Stimulated activated CD4-positive, alpha-beta T cell treated with anti-CD3 and anti-CD28 coated beads, TNF-alpha, amount 100 ng/mL, for 48 hours (primary cell): ENCODE measurements at regions not wholly inside any gene's neighbourhood (a gene's known extent, or its start where the extent isn't known, plus 50 kb on each side); places are given as distances from the start of the nearest gene placed in this dataset.

Source experiments
- DNase-seq, 3 donors: peaks; one replicate each; pipeline ENCODE4 v3.0.0-alpha.2; 2020; ENCODE audit warnings: low read depth in 3 of 3

DNA sequence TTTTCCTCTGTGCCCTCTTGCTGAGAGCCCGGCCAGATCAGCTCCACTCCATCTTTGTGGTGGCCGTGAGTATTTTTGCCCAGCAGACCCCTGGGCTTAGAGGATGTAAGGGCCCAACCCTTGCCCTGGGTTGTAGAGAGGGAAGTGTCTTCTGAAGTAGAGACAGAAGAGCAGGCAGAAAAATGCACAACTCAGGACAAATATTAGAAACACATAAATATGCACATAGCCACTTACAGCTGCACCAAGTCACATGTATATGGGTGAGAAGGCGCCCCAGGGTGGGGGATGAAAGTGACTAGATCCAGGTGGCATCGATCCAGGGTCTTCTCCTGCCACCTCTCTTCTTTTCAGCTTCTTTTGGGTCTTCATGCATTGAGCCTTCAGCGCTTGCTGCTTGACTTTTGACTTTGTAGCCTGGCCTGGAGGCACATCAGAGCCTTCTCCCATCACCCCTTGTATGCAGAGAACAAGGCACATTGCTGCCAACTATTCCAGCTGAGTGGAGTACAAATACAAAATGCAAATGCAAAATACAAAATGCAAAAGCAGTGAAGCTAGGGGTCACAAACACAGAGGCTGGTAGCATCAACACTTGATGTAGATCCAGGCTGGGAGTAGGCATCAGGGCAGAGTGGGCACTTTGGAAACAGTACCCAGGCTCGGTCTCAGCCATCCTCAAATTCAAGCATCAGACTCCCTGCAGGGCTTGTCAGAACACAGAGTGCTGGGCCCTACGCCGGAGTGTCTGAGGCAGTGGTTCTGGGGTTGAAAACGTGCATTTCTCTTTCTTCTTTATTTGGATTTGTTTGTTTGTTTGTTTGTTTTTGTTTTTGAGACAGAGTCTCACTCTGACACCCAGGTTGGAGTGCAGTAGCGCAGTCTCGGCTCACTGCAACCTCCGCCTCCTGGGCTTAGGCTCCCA lies 133.0 kb downstream of the ASB7 start:
- DNase-seq = no peak

DNA sequence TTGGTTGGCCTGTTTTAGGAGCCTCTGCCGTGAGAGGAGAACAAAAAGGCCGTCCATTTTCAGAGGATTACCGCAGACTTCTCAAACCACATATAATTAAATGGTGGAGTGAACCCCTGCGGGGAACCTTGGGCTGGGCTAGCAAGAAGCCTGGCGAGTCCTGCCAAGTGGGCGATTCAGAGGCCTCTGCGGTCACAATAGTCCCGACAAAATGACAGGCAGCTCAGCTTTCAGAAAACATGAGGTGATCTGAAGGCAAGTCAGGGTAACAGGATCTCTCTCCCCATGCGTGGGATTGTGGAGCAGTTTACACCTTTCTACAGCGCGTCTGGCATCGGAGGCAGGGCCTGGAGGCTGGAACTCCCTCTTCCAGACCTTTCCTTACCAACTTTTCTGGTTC lies 134.8 kb downstream of the ASB7 start:
- no peak for DNase-seq

DNA sequence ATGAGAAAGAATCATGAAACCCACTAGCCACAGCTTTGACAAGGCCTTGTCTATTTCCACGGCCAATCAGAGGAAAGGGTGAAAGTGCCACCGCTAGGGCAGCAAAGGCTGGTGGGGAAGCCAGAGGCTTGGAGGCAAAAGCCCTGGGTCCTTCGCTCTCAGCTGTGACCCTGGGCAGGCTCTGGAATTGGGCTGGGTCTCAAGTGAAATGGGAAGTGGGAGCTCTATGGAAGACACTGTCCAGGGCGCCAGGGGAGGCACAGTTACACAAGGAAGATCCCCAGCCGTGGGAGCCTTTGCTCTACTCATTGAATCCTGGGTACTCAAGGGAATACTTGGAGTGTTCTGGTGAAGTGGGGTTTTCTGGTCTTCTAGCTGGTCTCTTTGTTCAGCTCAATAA lies 136.2 kb downstream of the ASB7 start:
- DNase-seq = no peak

DNA sequence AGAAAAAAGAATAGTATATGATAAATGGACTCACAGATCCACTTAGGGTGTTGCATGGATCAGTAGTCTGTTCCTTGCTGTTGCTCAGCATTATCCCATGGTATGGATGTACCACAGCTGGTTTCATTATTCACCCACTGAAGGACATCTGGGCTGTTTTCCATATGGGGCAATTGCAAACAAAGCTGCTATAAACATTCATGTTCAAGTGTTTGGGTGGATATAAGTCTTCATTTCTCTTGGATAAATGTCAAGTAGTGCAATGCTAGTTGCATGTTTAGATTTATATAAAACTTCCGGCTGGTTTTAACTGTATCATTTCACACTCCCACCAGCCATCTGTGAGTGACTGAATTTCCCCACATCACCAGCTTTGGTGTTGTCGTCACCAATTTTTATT lies 137.7 kb downstream of the ASB7 start:
- DNase-seq = no peak

DNA sequence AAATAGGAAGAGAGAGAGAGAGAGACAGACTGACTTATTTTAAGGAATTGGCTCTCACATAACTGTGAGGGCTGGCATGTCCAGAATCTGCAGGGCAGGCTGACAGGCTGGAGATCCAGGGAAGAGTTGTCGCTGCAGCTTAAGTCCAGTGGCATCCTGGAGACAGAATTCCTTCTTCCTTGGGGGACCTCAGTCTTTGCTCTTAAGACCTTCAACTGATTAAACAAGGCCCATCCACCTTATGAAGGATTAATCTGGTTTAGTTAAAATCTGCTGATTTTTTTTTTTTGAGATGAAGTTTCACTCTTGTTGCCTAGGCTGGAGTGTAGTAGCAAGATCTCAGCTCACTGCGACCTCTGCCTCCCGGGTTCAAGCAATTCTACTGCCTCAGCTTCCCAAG lies 128.0 kb upstream of the ALDH1A3 start:
- no peak for DNase-seq

DNA sequence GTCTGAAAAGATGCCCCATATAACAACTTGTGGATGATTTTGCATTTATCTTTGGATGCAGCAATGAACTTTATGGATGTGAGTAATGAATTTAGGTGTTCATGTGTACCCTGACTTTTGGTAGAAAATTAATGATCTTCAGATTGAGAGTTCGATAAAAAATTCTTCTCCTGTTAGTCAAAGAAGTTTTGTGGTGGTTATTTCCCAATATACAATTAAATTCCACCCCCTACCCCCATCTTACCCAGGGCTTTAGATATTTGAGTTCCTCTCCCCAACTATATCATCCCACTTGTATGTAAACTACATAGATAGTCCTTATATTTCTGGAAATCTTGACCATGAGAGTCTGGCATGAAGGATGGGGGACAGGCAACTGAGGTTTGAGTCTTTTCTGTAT lies 126.1 kb upstream of the ALDH1A3 start:
- no peak for DNase-seq

DNA sequence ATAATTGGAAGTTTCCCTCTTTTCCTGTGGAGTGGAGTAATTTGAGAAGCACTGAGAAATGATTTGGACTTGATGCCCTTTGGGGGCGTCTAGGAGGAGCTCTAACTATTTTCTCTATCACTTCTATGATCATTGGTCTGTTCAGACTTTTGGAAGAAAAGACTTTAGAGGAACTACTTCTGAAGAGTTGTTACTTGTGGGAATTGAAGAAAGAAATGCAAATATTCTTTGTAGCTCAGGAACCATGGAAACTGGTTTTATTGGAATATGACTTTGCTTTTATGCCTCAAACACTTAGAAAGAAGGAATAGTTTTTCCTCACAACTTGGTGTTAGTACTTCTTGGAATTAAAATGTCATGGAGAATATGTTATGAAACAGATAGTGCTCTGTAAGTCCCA lies 122.0 kb upstream of the ALDH1A3 start:
- DNase-seq = no peak

DNA sequence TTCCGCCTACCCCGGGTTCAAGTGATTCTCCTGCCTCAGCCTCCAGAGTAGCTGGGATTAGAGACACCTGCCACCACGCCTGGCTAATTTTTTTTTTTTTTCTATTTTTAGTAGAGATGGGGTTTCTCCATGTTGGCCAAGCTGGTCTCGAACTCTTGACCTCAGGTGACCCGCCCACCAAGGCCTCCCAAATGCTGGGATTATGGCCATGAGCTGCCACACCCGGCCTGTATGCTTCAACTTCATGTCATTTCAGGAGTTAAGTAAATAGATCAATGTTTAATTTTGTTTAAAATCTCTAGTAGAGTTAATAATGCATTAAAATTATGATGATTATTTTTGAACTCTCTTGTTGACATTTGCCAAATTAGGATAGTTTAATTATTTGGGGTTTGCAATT lies 121.1 kb upstream of the ALDH1A3 start:
- no peak for DNase-seq

DNA sequence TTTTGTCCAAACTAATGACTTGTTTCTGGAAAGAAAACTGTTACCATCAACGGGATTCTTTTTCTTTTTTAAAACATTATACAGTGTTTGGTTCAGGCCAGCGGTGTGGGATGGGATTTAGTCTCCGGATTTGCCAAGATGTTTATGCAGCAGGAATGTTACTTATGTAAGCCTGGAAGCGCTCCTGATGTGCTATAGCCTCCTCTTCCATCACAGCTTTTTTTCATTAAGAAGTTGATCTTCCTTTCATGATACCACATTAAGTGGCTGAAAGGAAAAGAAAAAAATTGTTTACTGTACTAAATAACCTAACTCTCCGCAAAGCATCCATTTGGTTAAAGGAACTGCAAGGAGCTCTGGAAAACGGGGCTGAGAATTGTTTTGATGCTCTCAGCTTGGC lies 120.5 kb upstream of the ALDH1A3 start:
- DNase-seq = no peak

DNA sequence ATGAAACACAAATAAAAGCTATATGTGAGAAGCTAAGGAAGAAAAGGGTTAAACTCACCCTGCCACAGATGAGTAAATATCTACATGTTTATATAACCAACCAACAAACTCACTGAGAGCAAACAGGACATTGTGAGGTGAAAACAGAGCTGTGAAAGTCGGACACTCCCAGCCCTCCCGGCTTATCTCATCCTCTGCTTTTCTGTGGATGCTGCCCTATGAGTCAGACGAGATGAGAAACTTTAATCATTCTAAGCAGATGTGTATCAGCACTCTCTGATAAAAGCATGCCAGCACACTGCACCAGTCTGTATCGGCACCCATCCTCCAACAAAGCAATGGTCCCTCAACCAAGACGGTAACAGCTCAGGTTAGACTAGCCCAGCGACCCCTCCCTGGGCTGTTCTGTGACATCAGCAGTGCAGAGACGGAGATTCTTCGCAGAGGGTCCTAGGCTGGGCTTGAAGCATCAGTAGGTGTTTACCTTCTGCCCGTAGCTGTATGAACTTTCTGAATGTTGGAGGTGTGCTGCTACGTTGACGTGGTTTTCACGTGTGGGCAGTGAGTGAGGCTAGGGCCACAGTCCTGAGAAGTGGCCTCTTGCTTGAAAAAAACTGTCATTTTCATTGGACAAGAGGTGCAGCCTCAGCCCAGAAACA lies 119.8 kb upstream of the ALDH1A3 start:
- no peak for DNase-seq

DNA sequence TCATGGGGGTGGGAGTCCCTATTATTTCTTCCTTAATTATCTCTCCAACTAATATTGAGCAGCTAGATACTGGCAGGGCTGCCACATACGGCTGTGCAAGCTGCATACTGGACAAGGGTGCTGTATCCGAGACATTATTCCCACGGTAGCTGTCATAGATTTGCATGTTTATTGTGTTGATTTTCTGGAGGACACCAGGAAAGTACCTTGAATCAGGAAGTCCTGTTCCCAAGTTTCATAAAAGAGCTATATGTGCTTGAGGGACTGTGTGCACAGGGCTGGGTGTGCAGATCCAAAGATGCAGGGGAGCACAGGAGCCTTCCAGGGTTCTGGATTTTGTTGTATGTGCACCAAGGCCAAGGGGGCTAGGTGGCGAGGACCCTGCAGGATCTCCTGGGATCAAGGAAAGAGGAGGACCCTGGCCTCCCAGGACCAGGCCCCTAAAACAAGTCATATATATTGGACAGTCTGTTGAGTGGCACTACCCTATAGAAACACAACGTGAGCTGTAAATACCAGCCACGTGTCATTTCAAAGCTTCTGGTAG lies 119.2 kb upstream of the ALDH1A3 start:
- DNase-seq = no peak

DNA sequence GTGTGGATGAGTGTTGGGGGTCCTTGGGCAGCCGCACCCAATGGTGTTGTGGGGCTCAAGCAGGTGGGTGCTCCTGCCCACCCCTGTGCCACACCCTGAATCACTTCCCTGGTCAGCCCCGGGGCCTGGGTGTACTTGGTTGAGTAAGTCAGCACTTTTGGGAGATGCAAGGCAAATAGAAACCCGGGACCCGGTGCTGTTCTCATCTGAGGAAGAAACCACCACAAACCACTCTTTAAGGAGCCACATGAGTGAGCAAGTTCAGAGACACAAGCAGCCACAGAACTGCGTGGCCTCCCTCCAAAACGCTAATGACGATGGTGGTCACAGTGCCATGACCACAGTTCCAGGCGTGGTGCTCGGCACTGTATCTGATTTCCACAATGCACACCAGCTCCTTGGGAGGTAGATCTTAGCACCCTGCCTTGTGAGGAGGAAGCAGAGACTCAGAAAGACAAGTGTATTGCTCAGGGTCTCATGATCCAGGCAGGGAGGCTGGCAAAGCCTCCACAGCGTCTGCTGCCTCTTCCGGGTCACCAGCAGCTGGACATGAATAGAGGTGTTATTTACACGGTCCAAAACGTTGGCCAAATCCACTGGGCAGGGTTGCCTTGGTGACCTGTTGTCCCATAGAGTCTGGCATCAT lies 118.2 kb upstream of the ALDH1A3 start:
- no peak for DNase-seq

DNA sequence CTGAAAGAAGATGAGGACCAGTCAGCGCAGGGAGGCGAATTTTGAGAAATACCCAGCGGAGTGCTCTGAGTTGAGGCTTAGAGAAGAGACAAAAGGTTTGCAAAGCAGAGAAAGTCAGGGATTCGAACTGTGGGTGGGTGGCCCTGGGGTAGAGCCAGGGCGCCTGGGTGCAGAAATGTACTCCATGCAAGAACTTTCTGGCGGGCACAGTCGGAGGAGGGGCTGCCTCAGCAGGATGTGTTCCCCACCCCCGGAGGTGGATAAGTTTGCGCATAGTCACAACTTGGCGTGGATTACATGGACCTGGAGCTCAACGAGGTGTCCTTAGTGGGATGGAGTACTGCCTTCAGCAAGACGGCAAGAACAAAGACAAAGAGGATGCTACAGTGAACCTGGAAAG lies 117.3 kb upstream of the ALDH1A3 start:
- no peak for DNase-seq

DNA sequence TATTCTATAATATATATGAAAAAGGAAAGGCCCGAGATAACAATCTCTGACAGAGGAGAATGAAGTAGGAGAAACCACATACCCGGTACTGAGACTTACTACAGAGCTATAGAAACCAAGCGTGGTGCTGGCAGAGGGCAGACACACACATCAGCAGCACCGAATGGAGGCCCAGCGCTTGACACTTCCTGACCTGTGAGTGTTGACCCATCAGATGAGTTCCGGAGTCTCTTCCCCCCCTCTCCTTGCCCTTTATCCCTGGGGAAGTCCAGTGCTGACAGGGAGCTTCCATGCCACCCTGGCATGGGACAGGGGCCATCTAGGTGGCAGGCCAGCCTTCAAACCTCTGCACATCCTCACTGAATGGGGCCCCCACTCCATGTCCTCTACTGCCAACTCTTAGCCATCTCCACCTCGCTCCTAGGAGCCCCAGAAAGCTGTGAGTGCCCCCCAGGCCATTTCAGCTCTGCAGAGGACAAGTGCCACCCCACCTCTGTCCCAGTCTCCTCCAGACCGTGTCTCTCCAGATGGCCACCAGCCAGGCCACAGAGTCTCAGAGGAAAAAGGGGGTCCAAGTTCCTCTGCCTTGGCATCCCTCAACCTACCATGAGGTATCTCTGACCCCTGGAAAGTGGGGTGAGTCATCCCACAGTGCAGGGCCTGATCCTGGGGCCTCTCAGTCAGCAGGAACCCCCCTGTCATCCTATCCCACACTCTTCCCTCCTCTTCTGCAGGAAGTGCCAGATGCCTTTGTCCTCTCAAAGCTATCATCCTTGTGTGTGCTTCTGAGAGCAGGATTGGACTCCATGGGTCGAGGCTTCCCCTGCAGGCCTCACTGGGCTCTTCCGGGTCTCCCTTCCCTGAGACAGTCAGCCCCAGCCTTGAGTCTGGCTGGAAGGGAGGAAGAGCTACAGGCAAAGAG lies 116.5 kb upstream of the ALDH1A3 start:
- no peak for DNase-seq

DNA sequence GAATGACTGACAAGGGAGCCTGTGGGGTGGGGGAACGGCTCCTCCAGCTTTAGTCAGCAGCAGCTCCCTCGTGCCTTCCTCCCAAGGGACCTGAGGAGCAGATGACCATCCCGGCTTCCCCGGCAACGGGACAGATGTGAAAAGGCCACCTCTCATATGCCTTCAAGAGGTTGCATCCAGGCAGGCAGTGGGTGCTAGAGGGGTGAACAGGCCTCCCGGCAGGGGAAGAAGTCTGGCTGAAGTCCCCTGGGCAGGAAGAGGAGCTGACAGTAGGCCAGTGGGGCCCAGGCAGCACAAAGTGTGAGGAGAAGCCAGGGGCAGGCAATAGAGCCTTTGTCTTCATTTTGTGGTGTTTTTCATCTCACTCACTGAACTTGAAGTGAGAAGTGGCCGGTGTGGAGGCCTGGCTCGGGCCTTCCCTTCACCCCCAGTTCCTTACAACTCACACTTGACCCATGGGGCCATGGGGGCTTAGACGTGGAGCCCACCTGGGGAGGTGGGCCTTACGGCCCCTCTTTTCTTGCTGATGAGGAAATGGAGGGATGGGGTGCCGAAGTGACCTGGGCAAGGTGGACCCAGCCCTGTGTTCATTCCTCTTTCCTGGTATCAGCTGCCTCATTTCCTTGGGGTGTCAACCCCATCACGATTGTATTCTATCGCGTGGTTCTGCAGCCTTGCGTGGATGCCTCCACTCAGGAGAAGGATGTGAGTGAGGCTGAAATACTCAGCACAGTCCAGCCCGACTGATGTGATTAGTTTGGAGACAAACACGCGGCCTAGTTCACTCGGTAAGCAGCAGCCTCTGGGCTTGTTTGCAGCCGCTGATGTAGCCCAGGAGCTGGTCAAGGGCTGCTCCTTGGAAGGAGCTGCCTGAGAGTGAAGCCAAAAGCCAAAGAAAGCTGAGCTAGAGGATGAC lies 115.5 kb upstream of the ALDH1A3 start:
- no peak for DNase-seq

DNA sequence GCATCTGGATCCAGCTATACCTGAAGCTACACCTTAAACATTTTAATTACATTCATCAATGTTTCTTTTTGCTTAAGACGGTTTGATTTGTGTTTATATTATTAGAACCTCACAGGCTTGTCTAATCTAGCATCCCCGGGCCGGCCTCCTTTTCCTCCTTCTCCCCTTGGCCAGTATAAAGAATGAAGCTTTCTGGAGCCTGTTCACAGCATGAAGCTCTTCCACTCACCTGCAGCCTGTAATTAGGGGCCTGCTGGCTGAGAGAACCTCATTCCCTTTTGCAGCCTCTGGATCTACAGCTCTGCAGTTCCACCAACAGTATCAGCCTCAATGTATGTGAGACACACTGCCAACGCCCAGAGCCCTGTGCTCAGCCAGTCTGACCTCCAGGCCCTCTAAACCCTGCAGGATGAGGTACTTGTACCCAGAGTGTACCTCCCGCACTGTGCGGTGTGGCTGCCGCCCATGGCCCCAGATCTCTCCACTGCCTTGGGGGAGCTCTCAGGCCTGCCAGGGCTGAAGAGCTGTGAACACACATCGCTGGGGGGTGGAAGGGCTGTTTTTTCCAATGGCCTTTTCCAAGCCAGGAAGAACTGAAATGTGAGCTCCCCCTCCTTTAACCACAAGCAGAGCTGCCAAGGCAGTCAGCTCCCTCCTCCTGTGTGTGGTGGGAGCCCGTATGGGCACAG lies 114.7 kb upstream of the ALDH1A3 start:
- DNase-seq = no peak

DNA sequence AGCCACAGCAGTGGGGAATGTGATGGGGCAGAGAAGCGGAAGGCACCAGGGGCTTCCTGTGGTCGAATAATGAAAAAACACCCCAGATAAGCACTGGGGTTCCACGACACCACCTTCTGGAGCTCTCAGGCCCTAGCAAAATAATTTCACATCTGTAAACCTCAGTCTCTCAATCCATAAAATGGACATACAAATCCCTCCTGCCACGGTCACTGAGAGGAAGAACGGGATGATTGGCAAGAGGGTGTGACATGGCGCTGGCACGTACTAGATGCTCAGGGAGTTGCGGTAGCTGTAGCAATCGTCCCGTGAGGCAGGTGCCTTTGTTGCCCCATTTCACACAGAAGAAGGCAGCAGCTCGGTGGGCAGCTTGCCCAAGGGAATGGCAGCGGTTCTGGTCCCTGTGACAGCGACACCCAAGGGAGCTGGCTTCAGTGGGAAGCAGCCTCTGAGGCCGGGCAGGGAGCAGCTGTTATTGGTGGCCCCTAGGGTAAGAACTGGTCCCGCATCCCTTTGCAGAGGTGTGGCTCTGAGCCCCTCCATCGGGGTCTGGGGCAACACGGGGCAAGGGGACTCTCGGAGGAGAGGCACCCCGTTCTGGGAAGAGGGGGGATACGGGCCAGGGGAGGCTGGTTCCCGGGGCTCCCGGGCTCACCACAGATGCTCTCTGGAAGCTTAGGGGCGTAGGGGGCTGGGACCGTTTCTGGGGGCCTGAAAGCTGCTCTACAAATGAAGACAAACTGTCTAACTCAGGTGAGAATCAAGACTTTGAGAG lies 114.0 kb upstream of the ALDH1A3 start:
- DNase-seq = no peak

DNA sequence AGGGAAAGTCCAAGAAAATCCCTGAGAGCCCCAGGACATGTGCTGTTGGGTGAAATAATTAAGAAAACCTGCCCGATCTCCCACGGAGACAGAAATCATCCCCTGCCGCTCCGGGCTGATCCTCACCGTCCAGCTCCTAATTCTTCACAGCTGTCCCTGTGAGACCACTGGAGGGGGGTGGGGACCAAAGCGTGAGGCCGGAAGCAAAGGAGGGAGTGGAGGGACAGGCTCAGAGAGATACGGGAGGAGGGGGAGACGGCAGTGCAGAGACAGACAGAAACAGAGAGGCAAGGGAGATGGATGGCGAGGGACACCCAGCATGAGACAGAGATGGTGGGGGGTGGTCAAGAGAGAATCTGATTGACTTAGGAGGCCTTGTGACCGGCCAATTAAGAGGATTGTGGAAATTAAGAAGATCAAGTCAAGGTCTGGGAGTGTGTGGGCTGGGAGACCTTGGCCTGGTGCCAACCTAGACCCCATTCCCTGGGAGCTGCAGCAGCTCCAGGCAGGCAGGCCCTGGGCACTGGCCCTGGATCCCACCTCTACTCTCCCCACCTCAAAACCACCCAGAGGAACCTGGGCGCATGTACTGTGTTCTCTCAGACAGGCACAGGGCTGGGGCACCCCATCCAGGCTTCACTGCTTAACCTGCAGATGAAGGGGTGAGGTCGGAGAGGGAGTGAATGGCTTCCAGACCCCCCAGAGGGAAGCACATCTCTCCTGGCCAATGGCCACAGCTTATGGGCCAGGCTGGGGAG lies 113.2 kb upstream of the ALDH1A3 start:
- DNase-seq = no peak
